Neutrophil (primary cell): ENCODE measurements at regions not wholly inside any gene's neighbourhood (a gene's known extent, or its start where the extent isn't known, plus 50 kb on each side); places are given as distances from the start of the nearest gene placed in this dataset.

Experiments used
- H3K27ac ChIP-seq: fragments of 200-600 bp; sonication (generic); 2 replicates; pipeline ENCODE4 v1.5.1; 2016; ENCODE audit warnings: mild to moderate bottlenecking, moderate library complexity
- H3K27me3 ChIP-seq: fragments of 200-600 bp; sonication (generic); 2 replicates; pipeline ENCODE4 v1.6.0; 2016; ENCODE audit warnings: mild to moderate bottlenecking
- H3K36me3 ChIP-seq: fragments of 200-600 bp; sonication (generic); 2 replicates; pipeline ENCODE4 v1.5.1; 2017
- H3K4me1 ChIP-seq, 2 experiments: fragments of 200-600 bp in 1 of 2; sonication (generic) in 1 of 2; 1 replicate in 1 of 2; 2 replicates in 1 of 2; pipeline versions ENCODE4 v1.5.1 to v1.6.1; 2013 to 2016; ENCODE audit warnings: low read depth in 1 of 2, low read length in 1 of 2, mild to moderate bottlenecking in 1 of 2, moderate library complexity in 1 of 2; ENCODE audit not compliant: control insufficient read depth in 1 of 2, insufficient read depth in 1 of 2
- H3K4me3 ChIP-seq, 2 experiments: fragments of 200-600 bp in 1 of 2; sonication (generic) in 1 of 2; 1 replicate in 1 of 2; 2 replicates in 1 of 2; pipeline ENCODE4 v1.5.1; 2013 to 2016; ENCODE audit warnings: low read depth in 1 of 2, low read length in 1 of 2, mild to moderate bottlenecking in 1 of 2, moderate library complexity in 1 of 2
- H3K9me3 ChIP-seq: fragments of 200-600 bp; sonication (generic); 2 replicates; pipeline ENCODE4 v1.5.1; 2016
- CTCF ChIP-seq: fragments of 200-600 bp; sonication (generic); IDR thresholded peaks from 2 replicates; pipeline ENCODE4 v1.5.1; 2016; ENCODE audit warnings: antibody characterized with exemption

DNA sequence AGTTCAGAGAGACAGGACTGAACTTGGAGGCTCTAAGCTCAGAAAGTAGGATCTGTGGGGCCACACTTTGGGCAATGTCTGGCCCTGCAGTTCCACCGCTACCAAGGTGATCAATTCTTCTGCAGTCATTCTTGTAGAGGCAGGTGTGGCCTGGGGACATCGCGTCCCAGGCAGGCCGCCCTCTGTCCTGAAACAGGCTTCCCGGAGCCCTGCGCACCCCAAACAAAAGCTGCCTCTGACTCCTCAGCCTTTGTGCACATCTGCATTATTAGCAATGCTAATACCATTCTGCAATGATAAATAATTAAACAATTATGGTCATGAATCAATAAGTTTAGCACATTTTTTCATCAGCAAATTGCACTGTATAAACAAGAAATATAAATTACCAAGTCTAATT, 160.2 kb downstream of the URI1 start:
- TF ChIP-seq CTCF, result no peak
- no peaks in the 10 kb centered on the region for H3K36me3 ChIP-seq

GRCh38 chr19:30102666-30103065, 160.6 kb downstream of the URI1 start:
- Histone ChIP-seq H3K36me3 (no peaks in the 10 kb centered on the region), H3K9me3 (no peaks in the 10 kb centered on the region), H3K27me3 (peaks cover 9% of the 10 kb centered on the region), H3K4me3 (no peak overlapping the region), H3K4me1 (no peaks in the 10 kb centered on the region), H3K27ac (no peak overlapping the region)
- TF ChIP-seq CTCF, result no peak

More for the DNA sequence above, 160.2 kb downstream of the URI1 start:
- Histone ChIP-seq H3K4me1 (no peaks in the 10 kb centered on the region), H3K4me3 (no peak overlapping the region), H3K27me3 (peaks cover 6% of the 10 kb centered on the region), H3K27ac (no peak overlapping the region), H3K9me3 (no peaks in the 10 kb centered on the region)

- no peak overlapping the region for H3K4me3 ChIP-seq
- H3K9me3 ChIP-seq, result no peaks in the 10 kb centered on the region
- no peaks in the 10 kb centered on the region for H3K4me1 ChIP-seq
- peaks cover 9% of the 10 kb centered on the region for H3K27me3 ChIP-seq
- H3K36me3 ChIP-seq, result no peaks in the 10 kb centered on the region
- no peak overlapping the region for H3K27ac ChIP-seq
- TF ChIP-seq CTCF, result no peak
Measured at GRCh38 chr19:30103981-30104380, 161.9 kb downstream of the URI1 start.

DNA sequence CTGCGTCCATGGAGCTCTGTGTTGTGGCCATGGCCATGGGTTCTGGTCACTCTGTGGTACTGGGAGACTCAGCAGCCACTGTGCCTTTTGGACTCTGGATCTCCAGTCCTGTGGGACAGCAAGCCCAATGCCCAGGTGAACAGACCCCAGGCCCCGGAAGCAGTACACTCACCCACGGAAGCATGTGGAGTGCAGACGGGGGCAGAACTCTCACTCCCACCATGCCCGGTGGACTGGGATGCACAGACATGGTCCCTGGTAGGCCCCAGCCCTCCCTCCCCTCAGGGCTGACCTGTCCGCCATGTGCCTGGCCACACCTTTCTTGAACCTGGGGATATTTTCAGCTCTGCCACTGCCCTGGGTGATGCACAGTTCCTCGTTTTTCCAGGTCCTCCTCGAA, 163.3 kb downstream of the URI1 start:
- Histone ChIP-seq H3K4me3 (no peak overlapping the region), H3K4me1 (no peaks in the 10 kb centered on the region), H3K9me3 (no peaks in the 10 kb centered on the region), H3K27me3 (peaks cover 9% of the 10 kb centered on the region), H3K27ac (no peak overlapping the region), H3K36me3 (no peaks in the 10 kb centered on the region)
- no peak for TF ChIP-seq CTCF

DNA sequence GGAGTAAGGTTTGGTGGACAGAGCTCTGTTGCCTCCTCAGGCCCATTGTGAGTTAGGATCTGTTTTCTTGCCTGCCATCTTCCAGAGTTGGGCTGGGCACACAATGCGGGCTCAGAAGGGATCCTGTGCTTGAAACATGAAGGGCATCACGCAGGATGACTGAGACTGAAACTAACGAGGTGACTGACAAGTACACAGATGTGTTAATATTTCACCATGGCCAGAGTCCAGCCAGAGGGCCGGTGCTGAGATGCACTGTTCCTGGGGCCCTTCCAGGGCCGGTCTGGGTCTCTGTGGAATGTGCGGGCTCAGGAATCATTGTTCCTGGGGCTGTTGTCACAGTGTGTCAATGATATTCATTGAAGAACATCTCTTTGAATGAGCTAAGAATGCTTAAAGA, 163.7 kb downstream of the URI1 start:
- H3K27me3 ChIP-seq, result peaks cover 9% of the 10 kb centered on the region
- H3K27ac ChIP-seq, result no peak overlapping the region
- H3K4me3 ChIP-seq, result no peak overlapping the region
- no peak for TF ChIP-seq CTCF
- H3K36me3 ChIP-seq, result no peaks in the 10 kb centered on the region
- no peaks in the 10 kb centered on the region for H3K4me1 ChIP-seq
- no peaks in the 10 kb centered on the region for H3K9me3 ChIP-seq
